ENCODE measurements at regions not wholly inside any gene's neighbourhood (a gene's known extent, or its start where the extent isn't known, plus 50 kb on each side); places are given as distances from the start of the nearest gene placed in this dataset.
A peak's percentile ranks its signal among the peaks of the same experiment; 100 is the strongest.
"Not testable (repeated sequence)": the region's sequence is repeated elsewhere in the genome, so short reads cannot be mapped to it uniquely, and the experiment has no call there.

DNA sequence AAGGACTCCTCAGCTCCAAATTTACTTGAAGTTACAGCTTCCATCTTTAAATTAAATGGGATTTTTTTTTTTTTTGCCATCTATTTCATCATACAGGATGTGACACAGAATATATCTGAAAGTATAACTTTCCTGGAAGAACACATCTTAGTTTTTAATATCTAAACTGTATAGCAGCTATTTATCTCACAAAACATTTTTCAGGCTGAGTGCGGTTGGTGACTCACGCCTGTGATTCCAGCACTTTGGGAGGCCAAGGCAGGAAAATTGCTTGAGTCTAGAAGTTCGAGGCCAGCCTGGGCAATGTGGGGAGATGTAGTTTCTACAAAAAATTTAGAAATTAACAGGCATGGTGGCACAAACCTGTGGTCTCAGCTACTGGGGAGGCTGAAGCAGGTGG is 142.3 kb upstream of the KCNJ18 start:
- DNase-seq (ENCODE audit: low read depth, low spot score), result not testable (repeated sequence)

DNA sequence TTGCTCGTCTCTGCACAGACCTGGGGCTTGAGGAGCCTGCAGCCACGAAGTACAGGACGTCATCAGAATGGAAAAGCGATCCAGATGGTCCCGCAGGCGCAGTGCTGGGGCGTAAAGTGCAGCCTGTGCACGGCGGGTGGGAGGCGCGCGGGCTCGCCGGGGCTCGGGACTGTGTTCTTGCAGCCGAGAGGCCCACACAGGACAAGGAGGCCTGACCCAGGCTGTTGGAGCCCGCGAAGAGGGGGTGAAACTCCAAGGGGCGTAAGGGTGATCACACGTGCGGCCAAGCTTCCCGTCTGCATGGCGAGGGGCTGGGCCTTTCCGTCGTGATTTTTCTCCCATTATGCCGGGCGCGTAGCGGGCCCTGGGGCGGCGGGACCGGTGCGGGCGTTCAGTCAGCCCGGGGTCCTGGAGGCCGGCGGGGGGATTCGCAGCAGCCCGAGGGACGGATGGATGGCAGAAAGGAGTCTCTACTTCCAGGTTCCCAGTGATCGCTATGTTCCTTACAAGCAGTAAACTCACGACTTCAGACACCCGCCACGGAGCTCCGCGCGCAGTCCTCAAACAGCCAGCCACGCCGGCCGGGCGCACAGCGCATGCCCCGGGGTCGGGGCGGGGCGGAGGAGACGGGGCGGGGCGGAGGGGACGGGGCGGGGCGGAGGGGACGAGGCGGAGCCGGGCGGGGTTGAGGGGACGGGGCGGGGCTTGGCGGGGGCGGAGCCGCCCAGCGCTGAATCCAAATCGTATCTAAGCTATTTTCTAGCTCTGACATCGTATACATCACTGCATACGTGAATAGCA is 141.0 kb upstream of the KCNJ18 start:
- peak; percentile 33 for DNase-seq (ENCODE audit: low read depth, low spot score)

GRCh38 chr17:21558921-21559320 is 133.4 kb upstream of the KCNJ18 start:
- not testable (repeated sequence) for DNase-seq (ENCODE audit: low read depth, low spot score)

DNA sequence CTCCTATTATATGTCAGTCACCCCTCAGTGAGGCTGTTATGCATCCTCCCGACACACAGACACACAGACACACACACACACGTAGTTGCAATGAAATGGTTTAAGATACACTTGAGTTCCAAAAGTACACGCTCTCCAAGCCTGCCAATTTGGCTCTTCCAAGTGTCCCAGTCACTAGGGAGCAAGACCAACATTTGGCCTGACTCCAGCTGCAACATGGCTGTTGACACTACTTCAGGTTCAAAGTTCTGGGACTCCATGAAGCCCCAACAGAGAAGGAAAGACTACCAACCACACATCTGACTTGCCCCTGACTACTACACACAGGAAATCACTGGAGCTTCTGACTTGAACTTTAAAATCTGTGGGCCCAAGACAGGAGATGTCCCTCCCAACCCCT is 128.1 kb upstream of the KCNJ18 start:
- no peak for DNase-seq (ENCODE audit: low read depth, low spot score)

- DNase-seq (ENCODE audit: low read depth, low spot score), result not testable (repeated sequence)
Observed at GRCh38 chr17:21564757-21565156, 127.6 kb upstream of the KCNJ18 start.

- not testable (repeated sequence) for DNase-seq (ENCODE audit: low read depth, low spot score)
Observed at GRCh38 chr17:21570427-21570826, 121.9 kb upstream of the KCNJ18 start.

- DNase-seq (ENCODE audit: low read depth, low spot score), result not testable (repeated sequence)
Observed at GRCh38 chr17:21572148-21572547, 120.2 kb upstream of the KCNJ18 start.

GRCh38 chr17:21573271-21573960 is 118.9 kb upstream of the KCNJ18 start:
- not testable (repeated sequence) for DNase-seq (ENCODE audit: low read depth, low spot score)

DNA sequence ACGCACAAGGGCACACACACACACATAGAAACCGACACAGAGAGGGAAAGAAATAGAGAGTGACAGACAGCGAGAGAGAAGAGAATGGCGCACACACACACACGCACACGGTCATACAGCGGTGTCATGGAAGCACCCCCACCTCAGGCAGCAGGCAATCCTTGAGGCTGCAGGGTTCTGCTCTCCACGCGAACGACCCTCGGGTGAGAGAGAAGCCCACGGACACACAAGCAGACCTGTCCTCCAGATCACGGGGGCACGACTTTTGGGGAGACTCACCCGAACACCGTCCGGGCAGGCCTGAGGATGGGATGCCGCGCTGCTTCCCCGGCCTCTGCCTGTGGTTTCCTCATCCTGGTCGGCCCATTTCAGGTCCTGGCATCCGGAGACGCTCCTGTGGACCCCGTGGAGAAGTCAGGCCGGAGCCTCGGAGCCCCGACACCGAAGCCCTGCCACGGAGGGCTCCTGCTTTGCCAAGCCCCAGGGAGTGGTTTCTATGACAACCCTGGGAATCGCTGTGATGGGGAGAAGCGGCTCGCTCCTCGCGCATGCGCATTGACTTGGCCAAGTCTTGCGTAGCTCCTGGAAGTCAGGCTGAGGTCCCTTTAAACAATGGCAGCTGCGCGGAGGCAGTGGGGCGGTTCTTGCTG is 118.2 kb upstream of the KCNJ18 start:
- DNase-seq (ENCODE audit: low read depth, low spot score), result no peak

DNA sequence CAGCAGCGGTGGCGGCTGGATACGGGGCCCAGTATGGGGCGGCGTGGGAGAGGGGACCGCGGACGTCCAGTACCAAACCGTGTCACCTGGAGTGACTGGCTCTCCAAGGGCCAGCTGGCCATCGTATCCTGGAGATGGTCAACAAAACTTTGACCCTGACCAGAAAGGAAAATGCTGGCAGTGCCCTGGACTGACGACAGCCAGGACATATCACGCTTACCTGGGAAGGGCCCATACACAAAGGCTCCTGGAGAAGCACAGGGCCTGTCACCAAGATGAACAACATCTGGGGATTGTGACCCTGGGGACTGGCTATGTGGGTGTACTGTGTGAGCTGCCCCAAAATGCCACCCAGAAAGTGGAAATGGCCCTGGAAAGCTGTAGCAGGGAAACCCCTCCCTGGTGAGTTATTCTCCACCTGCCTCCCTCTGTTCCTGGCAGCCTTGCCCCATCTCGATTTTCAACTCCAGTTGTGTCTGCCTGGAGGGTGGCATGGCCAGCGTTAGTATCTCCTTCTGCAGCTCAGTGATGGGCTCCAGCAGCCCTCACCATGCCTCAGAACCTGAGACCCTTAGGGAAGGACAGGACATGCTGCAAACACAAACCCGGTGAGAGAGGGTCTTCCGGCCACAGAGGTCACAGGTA is 117.6 kb upstream of the KCNJ18 start:
- DNase-seq (ENCODE audit: low read depth, low spot score), result not testable (repeated sequence)

GRCh38 chr17:21578783-21579182 is 113.5 kb upstream of the KCNJ18 start:
- not testable (repeated sequence) for DNase-seq (ENCODE audit: low read depth, low spot score)

GRCh38 chr17:21592774-21593173 is 99.5 kb upstream of the KCNJ18 start:
- DNase-seq (ENCODE audit: low read depth, low spot score), result no peak

GRCh38 chr17:21593452-21594105 is 98.7 kb upstream of the KCNJ18 start:
- not testable (repeated sequence) for DNase-seq (ENCODE audit: low read depth, low spot score)

DNA sequence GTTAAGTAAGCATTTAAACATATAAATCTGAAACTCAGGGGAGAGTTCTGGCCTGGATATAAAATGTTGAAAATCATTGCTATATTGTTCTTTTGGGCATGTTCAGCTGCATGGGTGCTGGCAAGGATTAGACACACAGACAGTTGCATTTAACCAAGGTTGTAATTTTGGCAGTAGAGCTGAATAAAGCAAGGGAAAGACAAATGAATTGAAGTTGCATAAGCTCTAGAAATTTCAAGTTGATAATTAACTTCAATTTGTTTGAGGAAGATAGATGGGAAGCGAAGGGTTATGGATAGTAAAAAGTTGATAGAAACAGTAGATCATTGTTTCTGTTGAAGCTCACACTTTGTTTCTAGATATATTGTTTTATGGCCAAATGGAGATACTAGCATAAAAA is 97.2 kb upstream of the KCNJ18 start:
- DNase-seq (ENCODE audit: low read depth, low spot score), result no peak

GRCh38 chr17:21602176-21602575 is 90.1 kb upstream of the KCNJ18 start:
- no peak for DNase-seq (ENCODE audit: low read depth, low spot score)

DNA sequence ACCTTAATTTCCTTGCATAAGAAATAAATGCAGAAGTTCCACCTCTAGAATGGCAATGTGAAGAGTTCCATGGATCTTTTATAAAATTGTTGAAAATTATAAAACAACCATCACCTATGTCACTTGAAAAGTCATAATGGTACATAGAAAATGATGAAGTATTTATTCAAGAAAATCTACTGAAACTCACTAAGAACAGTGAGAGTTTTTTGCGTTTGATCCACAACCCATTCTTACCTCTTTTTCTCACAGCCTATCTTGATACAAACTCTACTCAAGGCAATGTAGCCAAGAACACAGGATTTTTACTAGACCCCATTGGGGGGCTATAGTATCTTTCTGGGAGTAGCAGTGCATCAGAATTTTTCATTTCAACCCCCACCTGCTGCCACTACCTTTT is 89.0 kb upstream of the KCNJ18 start:
- not testable (repeated sequence) for DNase-seq (ENCODE audit: low read depth, low spot score)

DNA sequence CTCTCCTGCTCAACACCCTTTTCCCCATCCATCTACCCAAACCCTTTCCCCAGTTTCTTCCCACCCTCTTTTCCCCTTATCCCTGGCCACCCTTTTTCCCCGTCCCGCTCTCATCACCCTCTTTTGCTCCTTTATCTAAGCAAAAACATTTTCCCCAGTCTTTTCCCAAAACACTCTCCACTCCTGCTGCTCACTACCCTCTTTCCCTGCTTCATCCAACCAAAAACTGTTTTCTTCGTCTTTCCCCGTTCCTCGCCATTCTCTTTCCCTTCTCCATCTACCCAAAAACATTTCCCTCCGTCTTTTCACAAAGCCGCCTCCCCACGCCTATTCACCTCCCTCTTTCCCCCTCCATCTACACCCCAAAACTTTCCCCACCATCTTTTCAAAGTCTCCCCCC is 80.9 kb upstream of the KCNJ18 start:
- not testable (repeated sequence) for DNase-seq (ENCODE audit: low read depth, low spot score)

GRCh38 chr17:21612123-21613070 is 79.9 kb upstream of the KCNJ18 start:
- DNase-seq (ENCODE audit: low read depth, low spot score), result not testable (repeated sequence)

- no peak for DNase-seq (ENCODE audit: low read depth, low spot score)
Observed at GRCh38 chr17:21613071-21613429, 79.3 kb upstream of the KCNJ18 start.

GRCh38 chr17:21626987-21627386 is 65.3 kb upstream of the KCNJ18 start:
- not testable (repeated sequence) for DNase-seq (ENCODE audit: low read depth, low spot score)

All from pulmonary artery endothelial cell (primary cell).